GM18870 (cell line): ENCODE measurements at regions not wholly inside any gene's neighbourhood (a gene's known extent, or its start where the extent isn't known, plus 50 kb on each side); places are given as distances from the start of the nearest gene placed in this dataset.
"Not testable (repeated sequence)": the region's sequence is repeated elsewhere in the genome, so short reads cannot be mapped to it uniquely, and the experiment has no call there.

ENCODE experiments used
- ATAC-seq: cut with Tn5 transposase; IDR thresholded peaks from one replicate; pipeline ENCODE4 v1.9.1; 2021; ENCODE audit warnings: moderate library complexity; ENCODE audit not compliant: unreplicated experiment

GRCh38 chr5:166063261-166063660 is 2228.2 kb upstream of the WWC1 start:
- ATAC-seq = no peak

DNA sequence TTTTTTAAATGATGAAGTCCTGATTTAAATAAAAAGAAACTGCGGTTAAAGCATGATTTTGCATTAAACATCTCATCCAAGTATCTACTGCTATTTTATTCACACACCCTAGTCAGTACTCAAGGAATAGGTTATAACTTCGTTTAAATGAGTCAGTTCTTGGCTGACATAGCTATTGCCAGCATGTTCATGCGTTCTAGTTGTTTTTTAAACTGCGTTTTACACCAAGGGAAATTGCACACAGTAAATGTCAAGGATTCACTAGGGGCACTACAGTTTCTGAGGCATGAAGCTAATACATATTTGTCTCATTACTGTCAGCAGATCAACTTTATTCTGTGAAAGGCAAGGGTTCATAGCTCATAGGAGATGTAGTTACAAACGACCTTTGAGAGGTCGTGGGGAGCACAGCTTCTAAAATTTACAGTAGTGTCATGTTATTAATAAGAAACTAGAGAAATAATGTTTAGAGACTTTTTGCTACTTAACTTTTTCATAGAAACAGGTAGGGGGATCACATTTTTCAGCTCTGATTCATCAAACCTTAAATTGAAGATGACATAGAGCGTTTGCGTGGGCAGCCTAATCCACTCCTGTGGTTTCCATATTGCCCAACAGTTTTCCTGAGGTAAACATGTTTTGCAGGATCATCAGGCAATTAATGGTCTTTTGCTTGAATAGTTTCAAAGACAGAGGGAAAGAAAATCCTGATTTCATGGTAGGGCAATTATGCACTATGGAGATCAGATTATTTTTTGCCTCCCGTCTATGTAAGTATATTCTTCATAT is 2222.7 kb upstream of the WWC1 start:
- ATAC-seq = no peak

DNA sequence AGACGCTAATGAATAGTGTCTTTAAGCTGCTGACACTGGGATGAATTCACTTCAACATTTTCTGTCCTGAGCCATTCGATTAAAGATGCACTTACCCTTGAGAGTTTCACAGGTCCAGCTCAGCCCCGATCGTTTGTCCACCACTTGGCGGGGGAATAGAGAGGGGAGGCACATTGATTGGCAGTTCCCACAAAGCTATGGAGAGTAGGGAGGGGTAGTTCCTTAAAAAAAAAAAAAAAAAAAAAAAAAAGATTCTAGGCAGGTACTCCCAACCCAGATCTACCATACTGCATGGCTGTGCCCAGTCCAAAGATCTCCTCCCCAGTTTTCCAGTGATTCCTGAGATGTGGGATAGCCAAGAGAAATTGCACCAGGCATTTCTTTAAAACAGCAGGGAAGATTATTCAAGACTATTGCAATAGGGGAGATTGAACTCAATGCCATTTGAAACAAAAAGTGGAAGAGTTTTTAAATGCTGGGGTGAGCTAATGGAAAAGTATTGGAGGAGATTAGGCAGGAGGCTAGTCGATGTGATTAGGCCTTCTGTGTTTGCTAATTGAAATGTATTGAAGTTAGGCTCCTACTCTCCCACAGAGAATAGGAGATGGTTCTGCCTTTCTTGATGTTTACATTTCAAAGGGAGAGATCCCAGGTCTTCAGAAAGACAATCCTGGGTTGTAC is 2217.4 kb upstream of the WWC1 start:
- ATAC-seq = no peak

DNA sequence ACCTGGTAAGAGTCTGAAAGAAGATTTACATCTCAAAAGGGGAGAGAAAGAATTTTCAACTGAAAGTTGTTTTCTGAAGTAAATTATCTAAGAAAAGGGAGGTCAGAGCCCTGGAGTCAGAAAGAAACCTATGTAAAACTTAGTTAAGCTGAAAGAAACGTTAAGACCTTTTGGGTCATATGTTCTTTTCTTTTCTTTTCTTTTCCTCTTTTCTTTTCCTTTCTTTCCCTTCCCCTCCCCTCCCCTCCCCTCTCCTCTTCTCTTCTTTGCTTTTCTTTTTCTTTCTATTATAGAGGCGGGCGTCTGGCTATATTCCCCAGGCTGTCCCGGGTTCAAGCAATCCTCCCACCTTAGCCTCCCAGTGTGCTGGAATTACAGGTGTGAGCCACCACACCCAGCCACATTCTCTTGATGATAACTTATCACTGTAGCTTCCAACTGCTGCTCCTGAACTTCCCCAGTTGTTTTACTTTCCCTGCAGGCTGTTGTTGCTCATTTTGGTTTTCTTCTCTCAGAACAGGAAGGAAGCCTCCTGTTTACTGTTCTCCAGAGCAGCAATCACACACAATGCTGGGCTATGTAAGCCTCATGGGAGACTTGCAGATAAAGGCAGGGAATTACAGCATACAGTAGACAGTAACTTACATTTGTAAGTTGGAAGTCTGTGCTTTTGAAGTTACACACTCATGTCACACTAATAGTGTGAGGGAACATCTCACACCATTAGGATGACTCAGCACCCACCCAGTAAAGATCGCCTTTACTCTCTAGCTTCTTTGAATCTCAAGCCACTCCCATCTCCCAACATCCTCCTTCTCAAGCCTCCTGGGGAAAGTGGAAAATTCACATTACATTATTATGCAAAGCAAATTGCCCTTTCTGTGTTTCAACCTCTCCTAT is 2216.6 kb upstream of the WWC1 start:
- no peak for ATAC-seq

DNA sequence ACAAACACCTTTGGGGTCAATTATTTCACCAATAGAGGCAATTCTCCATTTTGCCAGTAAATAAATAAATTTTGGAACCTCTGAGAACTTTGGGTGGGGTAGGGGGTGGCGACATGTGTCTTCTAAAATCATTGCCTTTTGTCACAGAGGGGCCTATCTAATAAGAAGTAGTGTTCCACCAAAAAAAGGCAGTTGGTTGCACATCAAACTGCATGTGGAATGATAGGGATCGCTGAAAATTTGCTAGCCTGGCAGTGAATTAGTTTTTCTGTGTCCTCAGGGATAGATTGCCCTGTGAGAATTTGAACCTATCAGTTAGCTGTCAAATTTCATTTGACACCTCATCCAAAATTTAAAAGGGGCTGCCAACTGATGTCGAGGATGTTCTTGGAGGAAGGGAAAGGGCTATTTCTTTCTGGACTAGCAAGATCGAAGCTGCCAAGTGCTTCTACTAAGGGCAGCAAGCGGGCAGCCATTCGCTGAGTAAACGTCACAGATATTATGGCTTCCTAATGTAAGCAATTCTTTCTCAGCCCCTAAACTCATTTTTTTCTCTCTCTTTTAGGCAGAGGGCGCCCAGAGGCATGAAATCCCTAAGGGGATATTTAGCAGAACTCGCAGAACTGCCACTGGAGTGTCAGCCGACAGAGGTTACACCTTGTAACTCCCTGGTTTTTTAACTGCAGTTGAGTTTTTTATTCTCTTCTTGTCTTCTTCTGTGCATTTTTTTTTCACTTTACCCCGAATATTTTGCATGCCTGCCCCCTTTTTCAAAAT is 2208.1 kb upstream of the WWC1 start:
- ATAC-seq = no peak

DNA sequence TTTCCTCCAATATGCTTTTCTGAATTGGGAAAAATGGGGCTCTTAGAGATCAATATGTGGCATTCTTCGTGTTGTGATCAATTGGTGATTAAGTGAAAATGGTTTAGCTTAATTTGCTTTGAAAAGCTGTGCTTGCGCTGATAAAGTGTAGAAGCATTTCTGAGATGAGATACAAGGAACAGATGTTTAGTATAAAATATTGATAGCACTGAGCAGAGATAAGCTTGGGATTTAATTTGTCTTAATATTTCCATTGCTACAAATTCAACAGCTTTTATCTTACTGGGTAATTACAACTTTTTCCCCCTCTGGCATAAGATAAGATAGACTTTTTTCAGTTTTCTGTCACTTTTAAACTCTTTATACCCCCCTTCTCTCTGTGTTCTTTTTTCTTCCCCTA is 2204.9 kb upstream of the WWC1 start:
- no peak for ATAC-seq

GRCh38 chr5:166088389-166089039 is 2202.9 kb upstream of the WWC1 start:
- no peak for ATAC-seq

DNA sequence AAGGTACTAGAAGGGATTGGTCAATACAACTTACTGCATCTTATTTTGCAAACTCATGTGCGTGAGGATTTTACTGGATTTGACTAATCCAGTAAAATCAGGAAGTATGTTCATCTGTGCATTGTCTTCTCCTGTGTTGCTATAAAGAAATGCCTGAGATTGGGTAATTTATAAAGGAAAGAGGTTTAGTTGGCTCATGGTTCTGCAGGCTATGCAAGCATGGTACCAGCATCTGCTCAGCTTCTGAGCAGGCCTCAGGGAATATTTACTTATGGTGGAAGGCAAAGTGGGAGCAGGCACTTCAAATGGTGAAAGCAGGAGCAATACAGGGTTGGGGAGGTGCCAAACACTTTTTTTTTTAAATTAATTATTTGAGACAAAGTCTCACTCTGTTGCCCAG is 2199.5 kb upstream of the WWC1 start:
- ATAC-seq = no peak

- ATAC-seq = no peak
Observed at GRCh38 chr5:166093312-166093711, 2198.1 kb upstream of the WWC1 start.

DNA sequence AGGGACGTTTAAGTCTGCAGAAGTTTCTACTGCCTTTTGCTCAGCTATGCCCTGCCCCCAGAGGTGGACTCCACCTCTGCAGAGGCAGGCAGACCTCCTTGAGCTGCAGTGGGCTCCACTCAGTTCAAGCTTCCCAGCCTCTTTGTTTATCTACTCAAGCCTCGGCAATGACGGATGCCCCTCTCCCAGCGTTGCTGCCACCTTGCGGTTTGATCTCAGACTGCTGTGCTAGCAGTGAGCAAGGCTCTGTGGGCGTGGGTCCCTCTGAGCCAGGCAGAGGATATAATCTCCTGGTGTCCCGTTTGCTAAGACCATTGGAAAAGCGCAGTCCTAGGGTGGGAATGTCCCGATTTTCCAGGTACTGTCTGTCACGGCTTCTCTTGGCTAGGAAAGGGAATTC is 2188.5 kb upstream of the WWC1 start:
- ATAC-seq = no peak

DNA sequence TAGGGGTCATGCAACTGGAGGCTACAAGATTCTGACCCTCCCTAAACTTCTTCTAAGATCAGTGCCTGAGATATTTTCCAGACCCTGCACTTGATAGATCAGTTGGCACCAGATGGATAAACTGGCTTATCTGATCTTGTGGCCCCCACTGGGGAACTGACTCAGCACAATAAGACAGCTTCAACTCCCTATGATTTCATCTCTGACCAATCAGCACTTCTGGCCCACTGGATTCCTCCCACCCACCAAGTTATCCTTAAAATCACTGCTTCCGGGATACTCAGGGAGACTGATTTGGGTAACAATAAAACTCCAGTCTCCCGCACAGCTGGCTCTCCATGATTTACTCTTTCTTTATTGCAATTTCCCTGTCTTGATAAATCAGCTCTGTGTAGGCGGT is 2180.4 kb upstream of the WWC1 start:
- ATAC-seq = no peak

DNA sequence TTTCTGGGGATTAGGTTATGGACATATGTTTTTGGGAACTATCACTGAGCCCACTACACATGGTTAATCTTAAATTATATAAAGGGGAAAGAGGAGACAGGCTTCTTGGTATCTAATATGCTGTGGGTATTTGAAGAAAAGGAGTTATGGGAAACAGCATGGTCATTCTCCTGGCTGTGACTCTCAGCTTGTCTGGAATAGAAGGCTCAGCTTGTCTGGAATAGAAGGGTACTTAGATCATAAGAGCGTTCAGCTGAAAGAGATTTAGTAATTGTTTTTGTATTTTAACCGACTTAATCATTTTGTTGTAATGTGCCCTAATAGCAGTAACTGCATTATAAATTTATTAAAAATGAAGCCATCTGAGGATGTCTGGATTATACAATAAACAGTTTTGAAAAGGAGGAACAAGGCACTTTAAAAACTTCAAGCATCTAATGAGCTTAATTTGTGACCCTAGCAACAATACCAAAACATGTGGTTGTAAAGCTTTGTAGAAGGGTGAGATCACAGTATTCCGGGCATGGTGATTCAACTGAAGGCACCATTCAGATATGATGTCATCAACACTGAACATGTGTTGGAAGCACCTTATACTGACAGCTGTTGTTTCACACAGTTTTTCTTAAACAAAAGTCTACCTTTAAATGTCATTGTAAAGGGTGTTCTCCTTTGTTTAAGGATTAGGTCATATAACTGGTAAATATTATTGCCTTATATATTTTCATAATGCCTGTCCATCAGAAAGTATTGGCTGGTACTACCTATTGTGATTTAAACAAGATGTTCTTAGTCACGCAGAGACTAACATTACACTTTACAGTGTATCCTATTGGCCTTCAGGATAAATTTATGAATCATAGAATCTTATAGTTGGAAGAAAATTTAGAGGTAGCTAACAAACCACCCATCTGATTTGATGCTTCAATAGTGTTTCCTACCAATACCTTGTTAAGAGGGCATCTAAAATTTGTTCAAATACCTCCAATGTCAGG is 2174.1 kb upstream of the WWC1 start:
- no peak for ATAC-seq

GRCh38 chr5:166119506-166119905 is 2171.9 kb upstream of the WWC1 start:
- ATAC-seq = no peak

- ATAC-seq = no peak
Observed at GRCh38 chr5:166123717-166124116, 2167.7 kb upstream of the WWC1 start.

DNA sequence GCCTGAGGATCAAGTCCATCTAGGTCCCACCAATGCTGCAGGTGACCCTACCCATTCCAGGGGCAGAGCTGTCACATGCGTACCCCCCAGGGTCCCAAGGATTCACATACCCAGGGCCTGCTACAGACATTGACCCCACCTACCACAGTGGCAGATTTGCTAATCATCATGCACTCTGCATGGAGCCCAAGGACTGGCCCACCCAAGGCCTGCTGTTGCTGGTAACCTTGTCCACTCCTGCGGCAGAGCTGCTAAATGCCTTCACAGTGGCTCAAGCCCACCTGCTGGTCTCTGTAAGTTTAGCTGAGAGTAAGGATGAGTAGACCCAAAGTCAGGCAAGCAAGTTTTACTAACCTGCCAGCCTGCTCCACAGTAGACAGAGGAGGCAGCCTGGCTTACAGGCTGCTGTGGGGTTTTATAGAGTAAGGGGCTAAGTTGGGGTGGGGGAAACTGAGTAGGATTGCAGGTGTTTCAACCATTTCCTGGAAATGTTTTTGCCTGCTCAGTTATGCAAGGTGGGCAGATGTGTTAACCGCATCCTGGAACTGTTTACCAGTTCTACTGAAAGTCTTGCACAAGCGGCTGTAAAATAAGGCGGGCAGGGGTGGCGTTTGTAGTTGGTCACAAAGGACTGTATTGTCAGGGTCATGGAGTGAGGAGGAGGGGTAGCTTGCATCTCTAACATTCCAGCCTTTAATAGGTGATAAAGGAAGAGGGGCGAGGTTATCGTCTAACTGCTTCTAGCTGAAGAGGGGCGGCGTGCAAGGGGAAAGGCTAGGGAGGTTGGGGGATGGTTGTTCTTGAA is 2163.5 kb upstream of the WWC1 start:
- no peak for ATAC-seq

DNA sequence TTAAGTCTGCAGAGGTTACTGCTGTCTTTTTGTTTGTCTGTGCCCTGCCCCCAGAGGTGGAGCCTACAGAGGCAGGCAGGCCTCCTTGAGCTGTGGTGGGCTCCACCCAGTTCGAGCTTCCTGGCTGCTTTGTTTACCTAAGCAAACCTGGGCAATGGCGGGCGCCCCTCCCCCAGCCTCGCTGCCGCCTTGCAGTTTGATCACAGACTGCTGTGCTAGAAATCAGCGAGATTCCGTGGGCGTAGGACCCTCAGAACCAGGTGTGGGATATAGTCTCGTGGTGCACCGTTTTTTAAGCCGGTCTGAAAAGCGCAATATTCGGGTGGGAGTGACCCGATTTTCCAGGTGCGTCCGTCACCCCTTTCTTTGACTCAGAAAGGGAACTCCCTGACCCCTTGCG is 2146.3 kb upstream of the WWC1 start:
- ATAC-seq = not testable (repeated sequence)

DNA sequence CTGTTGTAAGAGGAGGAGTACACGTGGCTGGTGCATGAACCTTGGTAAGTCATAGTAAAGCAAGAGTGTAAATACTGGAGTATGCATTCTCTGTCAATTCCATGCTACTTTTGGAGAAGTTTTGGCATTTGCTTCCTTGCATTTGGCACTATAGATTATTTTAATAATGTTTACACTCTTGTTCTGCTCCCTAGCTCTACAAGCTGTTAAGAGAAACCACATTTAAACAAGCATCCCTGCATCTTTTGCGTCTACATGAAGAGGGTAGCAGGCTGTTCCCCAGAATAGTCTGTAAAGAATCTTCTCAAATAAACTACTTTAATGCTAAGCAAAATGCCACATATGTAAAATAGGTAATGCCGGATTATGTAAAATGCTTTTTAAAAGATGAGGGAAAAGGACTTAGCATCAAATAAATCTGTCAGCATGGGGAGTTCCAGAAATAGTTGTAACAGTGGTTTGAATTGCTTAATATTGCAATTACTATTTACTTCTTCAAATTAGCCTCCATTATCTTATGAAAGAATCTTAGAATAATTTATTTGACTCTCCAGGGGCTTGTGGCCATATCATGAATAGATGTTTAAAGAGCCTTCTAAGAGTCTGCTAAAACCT is 2127.3 kb upstream of the WWC1 start:
- no peak for ATAC-seq

DNA sequence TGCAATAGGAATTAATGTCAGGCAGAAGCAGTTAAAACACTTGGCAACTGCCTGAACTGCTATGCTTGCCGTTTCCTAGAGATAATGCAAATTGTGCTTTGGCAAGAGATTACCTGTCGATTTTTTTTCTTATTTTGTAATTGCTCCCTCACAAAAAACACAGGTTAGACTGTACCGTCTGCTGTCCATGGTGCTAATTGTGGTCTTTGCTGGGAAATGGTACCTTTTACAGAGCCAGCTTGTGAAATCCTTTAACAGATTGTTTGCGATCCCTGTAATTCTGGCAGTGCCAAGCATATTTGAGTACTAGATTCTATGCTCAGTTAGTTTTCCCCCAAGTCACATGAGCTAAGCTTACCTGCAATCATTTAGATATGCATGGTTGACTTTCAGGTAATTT is 2125.8 kb upstream of the WWC1 start:
- no peak for ATAC-seq
